ENCODE measurements at regions not wholly inside any gene's neighbourhood (a gene's known extent, or its start where the extent isn't known, plus 50 kb on each side); places are given as distances from the start of the nearest gene placed in this dataset.
"Not testable (repeated sequence)": the region's sequence is repeated elsewhere in the genome, so short reads cannot be mapped to it uniquely, and the experiment has no call there.

DNA sequence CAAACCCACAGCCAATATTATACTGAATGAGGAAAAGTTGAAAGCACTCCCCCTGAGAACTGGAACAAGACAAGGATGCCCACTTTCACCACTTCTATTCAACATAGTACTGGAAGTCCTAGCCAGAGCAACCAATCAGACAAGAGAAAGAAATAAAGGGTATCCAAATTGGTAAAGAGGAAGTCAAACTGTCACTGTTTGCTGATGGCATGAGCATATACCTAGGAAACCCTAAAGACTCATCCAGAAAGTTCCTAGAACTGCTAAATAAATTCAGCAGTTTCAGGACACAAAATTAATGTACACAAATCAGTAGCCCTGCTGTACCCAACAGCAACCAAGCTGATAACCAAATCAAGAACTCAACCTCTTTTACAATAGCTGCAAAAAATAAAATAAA is 220.0 kb downstream of the SYK start:
- not testable (repeated sequence) for H3K4me3 ChIP-seq (ENCODE audit: low read depth, low read length); H2AFZ ChIP-seq (ENCODE audit: low read length, unreplicated experiment); H3K27ac ChIP-seq (ENCODE audit: low read depth, low read length); H3K79me2 ChIP-seq (ENCODE audit: control insufficient read depth, insufficient read depth, low read length, unreplicated experiment); H3K4me1 ChIP-seq (ENCODE audit: control insufficient read depth, insufficient read depth, low read length, unreplicated experiment); H3K27me3 ChIP-seq (ENCODE audit: insufficient read depth, low read length); H3K36me3 ChIP-seq (ENCODE audit: insufficient read depth, low read length)

DNA sequence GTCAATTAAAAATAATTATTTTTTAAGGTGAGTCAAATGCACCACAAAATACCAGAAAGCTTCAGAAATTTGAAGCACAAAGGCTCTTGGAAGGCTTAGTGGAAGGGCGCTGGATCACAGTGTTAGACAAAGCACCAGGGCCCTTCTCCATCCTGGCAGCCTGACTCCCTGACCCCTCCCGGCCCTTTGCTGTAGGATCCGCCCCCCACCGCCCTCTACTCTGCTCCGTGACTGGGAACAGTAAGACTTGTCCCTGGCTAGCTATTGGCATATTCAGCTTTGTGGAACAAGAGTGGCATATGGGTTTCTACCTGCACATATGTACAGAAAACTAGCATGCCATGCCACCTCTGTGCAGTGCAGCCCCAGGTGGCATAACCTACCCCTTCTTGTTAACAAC is 222.1 kb downstream of the SYK start:
- H3K79me2 ChIP-seq (ENCODE audit: control insufficient read depth, insufficient read depth, low read length, unreplicated experiment): no peaks in the 10 kb centered on the region
- no peak overlapping the region for H3K27ac ChIP-seq (ENCODE audit: low read depth, low read length)
- no peaks in the 10 kb centered on the region for H3K36me3 ChIP-seq (ENCODE audit: insufficient read depth, low read length)
- no peaks in the 10 kb centered on the region for H3K27me3 ChIP-seq (ENCODE audit: insufficient read depth, low read length)
- no peak overlapping the region for H2AFZ ChIP-seq (ENCODE audit: low read length, unreplicated experiment)
- no peaks in the 10 kb centered on the region for H3K4me1 ChIP-seq (ENCODE audit: control insufficient read depth, insufficient read depth, low read length, unreplicated experiment)
- H3K4me3 ChIP-seq (ENCODE audit: low read depth, low read length): no peak overlapping the region

DNA sequence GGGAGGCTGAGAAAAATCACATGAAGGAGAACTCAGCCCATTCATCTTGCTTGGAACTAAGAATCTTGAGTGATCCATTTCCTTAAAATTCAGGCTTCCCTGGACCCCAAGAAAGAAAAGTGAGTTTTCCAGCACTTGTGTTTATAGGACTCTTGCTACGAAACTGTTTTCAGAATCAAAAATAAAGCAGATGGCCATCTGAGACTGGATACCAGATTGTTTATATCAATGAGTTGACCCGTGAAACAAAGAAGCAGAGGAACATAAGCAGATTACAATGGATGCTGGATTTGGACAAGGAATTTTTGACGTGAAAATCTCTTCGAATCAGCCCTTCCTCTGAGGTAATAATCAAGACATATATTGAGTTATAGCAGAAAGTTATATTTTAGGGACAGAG is 223.2 kb downstream of the SYK start:
- H3K4me3 ChIP-seq (ENCODE audit: low read depth, low read length): no peak overlapping the region
- no peaks in the 10 kb centered on the region for H3K79me2 ChIP-seq (ENCODE audit: control insufficient read depth, insufficient read depth, low read length, unreplicated experiment)
- H3K4me1 ChIP-seq (ENCODE audit: control insufficient read depth, insufficient read depth, low read length, unreplicated experiment): no peaks in the 10 kb centered on the region

DNA sequence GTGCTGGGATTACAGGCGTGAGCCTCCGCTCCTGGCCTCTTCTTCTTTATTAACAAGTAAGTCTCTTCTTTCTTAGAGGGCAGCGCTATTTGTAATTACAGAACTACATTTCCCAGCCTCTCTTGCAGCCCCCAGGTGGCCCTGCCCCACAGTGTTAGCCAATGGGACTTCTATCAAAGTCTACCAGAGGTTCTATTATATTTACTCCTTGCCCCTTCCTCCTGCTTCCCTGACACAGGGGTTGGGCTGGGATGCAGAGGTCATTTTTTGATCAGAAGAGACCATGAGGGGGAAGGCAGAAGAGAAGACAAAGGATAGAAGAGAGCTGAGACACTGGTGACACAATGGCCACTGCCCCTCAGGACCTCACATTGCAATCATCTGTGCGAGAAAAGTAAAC is 224.2 kb downstream of the SYK start:
- H3K36me3 ChIP-seq (ENCODE audit: insufficient read depth, low read length): no peaks in the 10 kb centered on the region
- no peaks in the 10 kb centered on the region for H3K79me2 ChIP-seq (ENCODE audit: control insufficient read depth, insufficient read depth, low read length, unreplicated experiment)
- no peaks in the 10 kb centered on the region for H3K27me3 ChIP-seq (ENCODE audit: insufficient read depth, low read length)
- no peaks in the 10 kb centered on the region for H3K4me1 ChIP-seq (ENCODE audit: control insufficient read depth, insufficient read depth, low read length, unreplicated experiment)
- no peak overlapping the region for H3K4me3 ChIP-seq (ENCODE audit: low read depth, low read length)
- no peak overlapping the region for H3K27ac ChIP-seq (ENCODE audit: low read depth, low read length)
- H2AFZ ChIP-seq (ENCODE audit: low read length, unreplicated experiment): no peak overlapping the region

More for the DNA sequence above, 223.2 kb downstream of the SYK start:
- H3K27ac ChIP-seq (ENCODE audit: low read depth, low read length): no peak overlapping the region
- no peak overlapping the region for H2AFZ ChIP-seq (ENCODE audit: low read length, unreplicated experiment)
- no peaks in the 10 kb centered on the region for H3K36me3 ChIP-seq (ENCODE audit: insufficient read depth, low read length)
- H3K27me3 ChIP-seq (ENCODE audit: insufficient read depth, low read length): no peaks in the 10 kb centered on the region

DNA sequence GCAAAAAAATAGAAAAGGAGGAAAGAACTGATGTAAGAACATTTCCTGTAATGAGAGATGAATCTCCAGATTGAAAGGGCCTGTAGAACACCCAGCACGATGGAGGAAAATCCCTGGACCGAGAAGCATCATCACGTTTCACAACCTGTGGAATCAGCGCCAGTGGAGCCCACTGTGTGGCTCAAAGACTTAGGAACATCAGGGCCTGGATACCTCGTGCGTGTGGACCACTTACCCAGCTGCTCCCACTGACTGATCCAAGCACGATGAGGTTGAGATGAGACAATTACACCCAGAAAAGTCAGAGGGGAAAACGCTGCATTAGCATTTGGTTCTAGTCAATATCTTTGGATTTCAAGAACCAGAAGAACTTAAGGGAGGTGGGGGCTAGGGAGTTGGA is 224.6 kb downstream of the SYK start:
- Histone ChIP-seq H3K27ac (ENCODE audit: low read depth, low read length) (no peak overlapping the region), H3K27me3 (ENCODE audit: insufficient read depth, low read length) (no peaks in the 10 kb centered on the region), H3K4me1 (ENCODE audit: control insufficient read depth, insufficient read depth, low read length, unreplicated experiment) (no peaks in the 10 kb centered on the region), H3K36me3 (ENCODE audit: insufficient read depth, low read length) (no peaks in the 10 kb centered on the region), H3K4me3 (ENCODE audit: low read depth, low read length) (no peak overlapping the region), H2AFZ (ENCODE audit: low read length, unreplicated experiment) (no peak overlapping the region), H3K79me2 (ENCODE audit: control insufficient read depth, insufficient read depth, low read length, unreplicated experiment) (no peaks in the 10 kb centered on the region)

DNA sequence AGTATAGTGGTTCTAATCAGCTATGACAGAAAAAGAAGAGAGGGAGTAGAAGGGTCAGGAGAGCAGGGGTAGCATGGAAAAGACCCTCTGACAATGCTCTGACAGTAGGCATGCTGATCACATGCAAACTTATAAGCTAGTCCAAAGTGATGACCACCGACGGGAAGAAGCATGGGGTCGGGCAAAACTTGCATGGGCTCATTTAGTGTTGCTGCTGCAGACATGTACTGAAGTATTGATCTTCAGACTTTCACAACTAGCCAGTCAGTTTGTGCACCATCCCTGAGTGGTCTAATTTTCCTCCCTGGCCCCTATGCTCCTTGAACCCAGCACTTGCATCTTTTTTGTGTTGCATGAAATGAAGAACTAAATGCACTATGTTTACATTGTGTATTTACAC is 225.4 kb downstream of the SYK start:
- Histone ChIP-seq H3K79me2 (ENCODE audit: control insufficient read depth, insufficient read depth, low read length, unreplicated experiment) (no peaks in the 10 kb centered on the region), H3K4me1 (ENCODE audit: control insufficient read depth, insufficient read depth, low read length, unreplicated experiment) (no peaks in the 10 kb centered on the region), H3K27ac (ENCODE audit: low read depth, low read length) (no peak overlapping the region), H2AFZ (ENCODE audit: low read length, unreplicated experiment) (no peak overlapping the region), H3K27me3 (ENCODE audit: insufficient read depth, low read length) (no peaks in the 10 kb centered on the region), H3K36me3 (ENCODE audit: insufficient read depth, low read length) (no peaks in the 10 kb centered on the region), H3K4me3 (ENCODE audit: low read depth, low read length) (no peak overlapping the region)

DNA sequence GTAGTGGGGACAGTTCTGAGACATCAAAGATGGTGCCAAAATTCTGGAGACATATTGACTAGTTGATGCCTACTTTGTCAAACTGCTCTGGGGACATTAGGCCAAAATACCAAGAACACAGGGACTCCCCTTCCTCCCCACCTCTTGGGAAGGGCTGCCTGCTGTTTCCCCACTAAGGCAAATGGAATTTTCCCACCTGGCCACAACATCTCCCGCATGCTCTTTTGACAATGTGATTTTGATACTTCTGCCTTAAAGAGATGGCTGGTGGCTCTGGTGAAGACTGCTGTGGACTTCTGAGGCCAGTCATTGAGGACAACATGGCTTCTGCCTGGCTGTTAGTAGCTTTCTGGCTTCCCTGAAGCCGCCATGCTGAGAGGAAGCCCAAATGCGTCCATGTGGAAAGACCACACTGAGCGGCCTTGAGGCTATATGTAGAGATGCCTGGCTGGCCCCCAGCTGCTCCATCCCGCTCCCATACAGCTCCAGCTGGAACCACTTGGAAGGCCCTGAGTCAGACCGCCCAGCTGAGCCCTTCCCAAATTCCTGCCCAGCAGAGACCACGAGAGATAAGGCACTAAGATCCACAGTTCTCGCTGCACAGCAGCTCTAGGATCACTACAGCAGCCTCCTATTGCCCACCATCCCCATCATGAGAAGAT is 226.7 kb downstream of the SYK start:
- no peak overlapping the region for H3K4me3 ChIP-seq (ENCODE audit: low read depth, low read length)
- H2AFZ ChIP-seq (ENCODE audit: low read length, unreplicated experiment): no peak overlapping the region
- H3K79me2 ChIP-seq (ENCODE audit: control insufficient read depth, insufficient read depth, low read length, unreplicated experiment): no peaks in the 10 kb centered on the region
- H3K36me3 ChIP-seq (ENCODE audit: insufficient read depth, low read length): no peaks in the 10 kb centered on the region
- H3K4me1 ChIP-seq (ENCODE audit: control insufficient read depth, insufficient read depth, low read length, unreplicated experiment): no peaks in the 10 kb centered on the region
- H3K27me3 ChIP-seq (ENCODE audit: insufficient read depth, low read length): no peaks in the 10 kb centered on the region
- no peak overlapping the region for H3K27ac ChIP-seq (ENCODE audit: low read depth, low read length)

DNA sequence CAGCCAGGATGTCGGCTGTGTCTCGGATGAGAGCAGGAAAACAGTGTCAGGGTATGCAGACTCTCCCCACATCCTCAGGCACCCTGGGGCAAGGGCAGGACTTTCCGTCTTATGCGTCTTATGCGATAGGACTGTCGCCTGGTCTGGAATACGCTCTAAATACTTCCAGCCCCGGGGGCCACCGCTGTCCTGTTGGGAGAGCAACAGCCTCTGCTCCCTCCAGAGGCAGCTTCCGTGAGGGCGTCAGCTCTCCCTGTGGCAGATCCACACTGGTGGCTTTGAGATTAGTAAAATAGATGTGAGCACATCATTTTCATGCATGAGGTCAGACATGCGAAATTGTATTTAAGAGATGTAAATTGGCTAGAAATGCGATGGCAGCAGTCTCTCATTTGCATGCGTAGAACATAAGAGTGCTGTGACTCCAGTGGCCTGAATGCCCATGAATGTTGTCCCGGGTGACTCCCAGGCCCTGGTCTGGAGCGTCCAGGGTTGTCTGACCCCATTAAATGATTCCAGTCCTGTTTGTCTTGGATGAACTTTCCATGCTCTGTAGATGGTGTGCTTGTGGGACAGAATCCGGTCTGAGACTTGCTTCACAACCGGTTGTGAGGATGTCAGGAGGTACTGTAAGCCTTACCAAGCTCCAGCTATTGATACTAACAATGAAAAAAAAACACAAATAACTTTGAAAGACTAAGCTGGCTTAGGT is 228.2 kb downstream of the SYK start:
- no peak overlapping the region for H2AFZ ChIP-seq (ENCODE audit: low read length, unreplicated experiment)

DNA sequence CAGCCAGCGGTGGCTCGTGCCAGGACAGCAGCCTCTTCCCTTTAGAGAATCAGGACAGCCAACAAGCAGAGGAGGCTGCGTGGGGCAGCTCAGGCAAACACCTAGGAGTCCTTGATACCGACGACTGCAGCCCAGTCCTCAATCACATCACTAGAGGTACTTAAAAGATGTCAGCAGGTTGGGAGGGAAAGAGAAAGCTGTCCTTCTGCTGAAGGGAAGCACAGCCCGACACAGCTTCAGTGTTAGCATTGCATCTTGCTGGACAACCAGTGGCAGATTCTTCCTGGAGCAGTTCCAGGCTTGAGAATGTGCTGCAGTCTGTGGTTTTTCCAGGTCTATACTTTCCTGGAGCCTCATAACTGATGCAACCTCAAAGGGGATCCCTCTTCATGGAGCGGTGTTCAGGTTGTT is 230.5 kb downstream of the SYK start:
- Histone ChIP-seq H2AFZ (ENCODE audit: low read length, unreplicated experiment) (no peak overlapping the region), H3K27ac (ENCODE audit: low read depth, low read length) (no peak overlapping the region), H3K4me1 (ENCODE audit: control insufficient read depth, insufficient read depth, low read length, unreplicated experiment) (peaks cover 4% of the 10 kb centered on the region), H3K4me3 (ENCODE audit: low read depth, low read length) (no peak overlapping the region), H3K79me2 (ENCODE audit: control insufficient read depth, insufficient read depth, low read length, unreplicated experiment) (no peaks in the 10 kb centered on the region), H3K36me3 (ENCODE audit: insufficient read depth, low read length) (no peaks in the 10 kb centered on the region), H3K27me3 (ENCODE audit: insufficient read depth, low read length) (no peaks in the 10 kb centered on the region)

More for the DNA sequence above, 228.2 kb downstream of the SYK start:
- Histone ChIP-seq H3K4me1 (ENCODE audit: control insufficient read depth, insufficient read depth, low read length, unreplicated experiment) (no peaks in the 10 kb centered on the region), H3K27ac (ENCODE audit: low read depth, low read length) (no peak overlapping the region), H3K27me3 (ENCODE audit: insufficient read depth, low read length) (no peaks in the 10 kb centered on the region), H3K36me3 (ENCODE audit: insufficient read depth, low read length) (no peaks in the 10 kb centered on the region), H3K79me2 (ENCODE audit: control insufficient read depth, insufficient read depth, low read length, unreplicated experiment) (no peaks in the 10 kb centered on the region), H3K4me3 (ENCODE audit: low read depth, low read length) (no peak overlapping the region)

DNA sequence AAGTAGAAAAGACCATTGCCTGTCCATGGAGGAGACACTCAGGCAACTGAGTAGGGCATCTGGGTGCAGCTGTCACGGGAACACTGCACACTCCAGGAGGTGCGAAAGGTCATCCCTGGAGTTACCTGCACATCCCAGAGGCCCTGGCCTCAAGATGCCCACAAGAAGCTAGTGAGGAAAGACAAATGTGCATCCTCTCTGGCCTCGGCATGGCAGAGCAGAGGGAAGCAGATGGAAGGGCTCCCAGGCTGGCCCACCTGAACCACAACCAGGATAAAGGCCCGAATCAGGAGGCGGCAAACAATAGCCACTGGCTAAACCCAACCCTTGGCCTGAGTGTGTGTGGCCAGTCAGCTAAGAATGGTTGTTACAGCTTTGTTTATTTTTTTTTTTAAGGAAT is 231.7 kb downstream of the SYK start:
- Histone ChIP-seq H3K4me3 (ENCODE audit: low read depth, low read length) (no peak overlapping the region), H2AFZ (ENCODE audit: low read length, unreplicated experiment) (no peak overlapping the region), H3K27ac (ENCODE audit: low read depth, low read length) (no peak overlapping the region), H3K79me2 (ENCODE audit: control insufficient read depth, insufficient read depth, low read length, unreplicated experiment) (no peaks in the 10 kb centered on the region), H3K36me3 (ENCODE audit: insufficient read depth, low read length) (no peaks in the 10 kb centered on the region), H3K4me1 (ENCODE audit: control insufficient read depth, insufficient read depth, low read length, unreplicated experiment) (peaks cover 15% of the 10 kb centered on the region), H3K27me3 (ENCODE audit: insufficient read depth, low read length) (no peaks in the 10 kb centered on the region)

DNA sequence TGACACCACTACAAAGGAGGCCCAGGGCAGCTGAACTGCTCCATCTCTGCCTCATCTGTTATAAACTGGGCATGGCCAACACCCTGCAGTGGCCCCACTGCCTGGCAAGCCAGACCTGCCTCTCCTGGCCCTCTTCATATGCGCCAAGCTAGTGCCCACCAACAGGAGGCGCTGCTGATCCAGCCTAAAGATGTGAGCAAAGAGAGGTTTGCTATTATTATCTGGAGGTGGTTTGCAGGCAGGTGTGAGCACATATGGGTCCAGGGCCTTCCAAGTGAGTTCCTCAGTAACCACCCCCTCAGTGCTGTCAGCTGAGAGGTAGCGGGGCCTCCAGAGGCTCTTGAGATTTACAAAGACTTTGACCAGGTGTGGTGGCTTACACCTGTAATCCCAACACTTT is 232.2 kb downstream of the SYK start:
- H3K79me2 ChIP-seq (ENCODE audit: control insufficient read depth, insufficient read depth, low read length, unreplicated experiment): no peaks in the 10 kb centered on the region
- H3K4me3 ChIP-seq (ENCODE audit: low read depth, low read length): no peak overlapping the region
- peaks cover 20% of the 10 kb centered on the region for H3K4me1 ChIP-seq (ENCODE audit: control insufficient read depth, insufficient read depth, low read length, unreplicated experiment)
- H3K36me3 ChIP-seq (ENCODE audit: insufficient read depth, low read length): no peaks in the 10 kb centered on the region
- H2AFZ ChIP-seq (ENCODE audit: low read length, unreplicated experiment): no peak overlapping the region
- H3K27ac ChIP-seq (ENCODE audit: low read depth, low read length): no peak overlapping the region
- no peaks in the 10 kb centered on the region for H3K27me3 ChIP-seq (ENCODE audit: insufficient read depth, low read length)

Measured in ACC112 (cell line).